PC-9 (cell line): ENCODE measurements at regions not wholly inside any gene's neighbourhood (a gene's known extent, or its start where the extent isn't known, plus 50 kb on each side); places are given as distances from the start of the nearest gene placed in this dataset.

Experiments
- BruUV-seq: library from RNA; stranded (reverse); fragments of 400-500 nt; replicated peaks from 2 replicates; lab custom pipeline; 2021; lab: Mats Ljungman, UMichigan
- CTCF ChIA-PET: fragments of 300-600 bp; sonication (Branson Sonifier 250); formaldehyde crosslinking; loops from one replicate; lab custom pipeline; 2022; ENCODE audit warnings: antibody characterized with exemption; lab: Charles Lee
- POLR2A ChIA-PET: fragments of 300-600 bp; sonication (Branson Sonifier 250); formaldehyde crosslinking; loops from one replicate; lab custom pipeline; 2022; ENCODE audit warnings: antibody characterized with exemption; ENCODE audit not compliant: unreplicated experiment; lab: Charles Lee
- DNase-seq, 2 experiments: peaks; one replicate each; pipeline versions ENCODE4 v3.0.0 to v3.0.0-alpha.2; 2015 to 2022; ENCODE audit warnings: mixed read lengths in 1 of 2
- H2AFZ ChIP-seq: fragments of 200-600 bp; sonication (generic); 2 replicates; pipeline ENCODE4 v1.8.1; 2017; ENCODE audit warnings: antibody characterized with exemption
- H3F3A ChIP-seq: fragments of 200-600 bp; sonication (generic); 2 replicates; pipeline ENCODE4 v1.8.1; 2017; ENCODE audit warnings: antibody characterized with exemption, mild to moderate bottlenecking, low read depth; ENCODE audit not compliant: insufficient read depth
- H3K27ac ChIP-seq: fragments of 200-600 bp; sonication (generic); 2 replicates; pipeline ENCODE4 v1.6.1; 2016; ENCODE audit warnings: mixed run types
- H3K27me3 ChIP-seq: fragments of 200-600 bp; sonication (generic); 2 replicates; pipeline ENCODE4 v1.6.1; 2016; ENCODE audit warnings: low read depth, mixed run types; ENCODE audit not compliant: insufficient read depth
- H3K36me3 ChIP-seq: fragments of 200-600 bp; sonication (generic); 2 replicates; pipeline ENCODE4 v1.6.1; 2016; ENCODE audit warnings: low read depth, mixed run types
- H3K4me1 ChIP-seq: fragments of 200-600 bp; sonication (generic); replicated peaks from 2 replicates; pipeline ENCODE4 v1.6.1; 2016; ENCODE audit warnings: mixed run types; ENCODE audit not compliant: insufficient read depth
- H3K4me2 ChIP-seq: fragments of 200-600 bp; sonication (generic); 2 replicates; pipeline ENCODE4 v1.6.1; 2017; ENCODE audit warnings: mixed run types
- H3K4me3 ChIP-seq: fragments of 200-600 bp; sonication (generic); 2 replicates; pipeline ENCODE4 v1.6.1; 2016; ENCODE audit warnings: mixed run types
- H3K79me2 ChIP-seq: fragments of 200-600 bp; sonication (generic); 2 replicates; pipeline ENCODE4 v1.6.1; 2017; ENCODE audit warnings: low read depth, mixed run types
- H3K9me2 ChIP-seq: fragments of 200-600 bp; sonication (generic); 2 replicates; pipeline ENCODE4 v1.8.1; 2017; ENCODE audit warnings: mild to moderate bottlenecking; ENCODE audit not compliant: insufficient read depth
- H3K9me3 ChIP-seq: fragments of 200-600 bp; sonication (generic); 2 replicates; pipeline ENCODE4 v1.8.1; 2016; ENCODE audit warnings: low read depth; ENCODE audit not compliant: insufficient read depth
- H4K20me1 ChIP-seq: fragments of 200-600 bp; sonication (generic); 2 replicates; pipeline ENCODE4 v1.8.1; 2017; ENCODE audit not compliant: insufficient read depth
- CTCF ChIP-seq: fragments of 200-600 bp; sonication (generic); conservative IDR thresholded peaks from 2 replicates; pipeline ENCODE4 v1.6.1; 2017; ENCODE audit warnings: mixed run types, antibody characterized with exemption, mild to moderate bottlenecking, moderate library complexity
- EZH2 ChIP-seq: fragments of 200-600 bp; sonication (generic); IDR thresholded peaks from 2 replicates; pipeline ENCODE4 v1.8.0; 2017; ENCODE audit warnings: antibody characterized with exemption, low read depth
- intact Hi-C: fragments of 100-400 bp; cut with micrococcal nuclease; formaldehyde crosslinking; loops from one replicate; pipeline ENCODE4 v1.10.0; 2022; ENCODE audit not compliant: unreplicated experiment

DNA sequence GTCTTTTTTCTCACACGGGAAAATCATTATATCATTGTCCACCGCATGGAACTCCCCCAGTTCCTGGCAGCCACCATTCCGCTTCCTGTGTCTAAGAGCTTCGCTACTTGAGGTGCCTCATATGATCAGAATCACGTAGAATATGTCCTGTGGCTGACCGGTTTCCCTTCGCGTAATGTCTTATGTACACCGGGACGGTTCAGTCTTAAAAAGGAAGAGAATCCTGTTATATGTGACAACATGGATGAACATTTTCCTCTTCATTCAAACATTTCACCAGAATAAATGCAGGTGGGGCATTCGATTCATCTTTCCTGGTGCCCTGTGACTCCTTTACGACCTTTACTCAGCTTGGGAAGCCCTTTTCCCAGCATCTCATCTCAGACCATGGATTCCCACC is 131.7 kb upstream of the TWIST2 start:
- H2AFZ ChIP-seq: no peak overlapping the region
- H3K9me2 ChIP-seq: no peaks in the 10 kb centered on the region
- no TSS peak for BruUV-seq
- H4K20me1 ChIP-seq: no peaks in the 10 kb centered on the region
- H3K4me1 ChIP-seq: no peaks in the 10 kb centered on the region
- no peak for DNase-seq
- no peaks in the 10 kb centered on the region for H3K9me3 ChIP-seq
- intact Hi-C loops: no loop called here
- no peak overlapping the region for H3K4me3 ChIP-seq
- H3K79me2 ChIP-seq: no peaks in the 10 kb centered on the region
- POLR2A ChIA-PET: no interaction called here
- H3K4me2 ChIP-seq: no peak overlapping the region
- H3K27ac ChIP-seq: no peak overlapping the region
- TF ChIP-seq EZH2 (no peak), CTCF (no peak)
- no peaks in the 10 kb centered on the region; the same call in 1 of the 2 replicates for H3F3A ChIP-seq
- H3K27me3 ChIP-seq: peaks cover 52% of the 10 kb centered on the region
- CTCF ChIA-PET: no interaction called here
- H3K36me3 ChIP-seq: no peaks in the 10 kb centered on the region

- Histone ChIP-seq H3K9me3 (no peaks in the 10 kb centered on the region), H3K79me2 (no peaks in the 10 kb centered on the region), H3K4me2 (no peak overlapping the region), H4K20me1 (no peaks in the 10 kb centered on the region), H2AFZ (no peak overlapping the region), H3K4me1 (no peaks in the 10 kb centered on the region), H3K4me3 (no peak overlapping the region), H3K27me3 (peaks cover 56% of the 10 kb centered on the region), H3K27ac (no peak overlapping the region), H3K36me3 (no peaks in the 10 kb centered on the region), H3K9me2 (no peaks in the 10 kb centered on the region), H3F3A (no peaks in the 10 kb centered on the region; the same call in 1 of the 2 replicates)
- intact Hi-C loops: no loop called here
- DNase-seq: no peak
- CTCF ChIA-PET: no interaction called here
- POLR2A ChIA-PET: no interaction called here
- TF ChIP-seq CTCF (no peak), EZH2 (no peak)
- BruUV-seq: no TSS peak
These were observed 131.3 kb upstream of the TWIST2 start for GRCh38 chr2:238716585-238716984.

- H3K9me2 ChIP-seq: no peaks in the 10 kb centered on the region
- H4K20me1 ChIP-seq: no peaks in the 10 kb centered on the region
- no peak for DNase-seq
- H3K4me2 ChIP-seq: no peak overlapping the region
- no peak overlapping the region for H3K4me3 ChIP-seq
- peaks cover 57% of the 10 kb centered on the region for H3K27me3 ChIP-seq
- H3K27ac ChIP-seq: no peak overlapping the region
- POLR2A ChIA-PET: no interaction called here
- CTCF ChIA-PET: no interaction called here
- no TSS peak for BruUV-seq
- H2AFZ ChIP-seq: no peak overlapping the region
- H3F3A ChIP-seq: no peaks in the 10 kb centered on the region; the same call in 1 of the 2 replicates
- H3K9me3 ChIP-seq: no peaks in the 10 kb centered on the region
- no peaks in the 10 kb centered on the region for H3K4me1 ChIP-seq
- no peaks in the 10 kb centered on the region for H3K79me2 ChIP-seq
- H3K36me3 ChIP-seq: no peaks in the 10 kb centered on the region
- no peak for TF ChIP-seq CTCF
- TF ChIP-seq EZH2: no peak
- intact Hi-C loops: no loop called here
These were observed 130.8 kb upstream of the TWIST2 start for GRCh38 chr2:238717084-238717483.
